Type B pancreatic cell (in vitro differentiated cells): ENCODE measurements at regions not wholly inside any gene's neighbourhood (a gene's known extent, or its start where the extent isn't known, plus 50 kb on each side); places are given as distances from the start of the nearest gene placed in this dataset.
"Not testable (repeated sequence)": the region's sequence is repeated elsewhere in the genome, so short reads cannot be mapped to it uniquely, and the experiment has no call there.

Experiments
- DNase-seq: peaks from one replicate; pipeline ENCODE4 v3.0.0; 2021; ENCODE audit warnings: mixed read lengths; ENCODE audit not compliant: unreplicated experiment; ENCODE audit errors: extremely low spot score
- H3K27ac Mint-ChIP-seq: 2 replicates; pipeline ENCODE4 v1.8.0; 2021; ENCODE audit warnings: mild to moderate bottlenecking, mixed read lengths
- H3K27me3 Mint-ChIP-seq: 2 replicates; pipeline ENCODE4 v1.8.0; 2021; ENCODE audit warnings: mixed read lengths
- H3K36me3 Mint-ChIP-seq: 2 replicates; pipeline ENCODE4 v1.8.0; 2021; ENCODE audit warnings: mixed read lengths
- H3K4me1 Mint-ChIP-seq: one replicate; pipeline ENCODE4 v1.8.0; 2021; ENCODE audit warnings: mixed read lengths; ENCODE audit not compliant: unreplicated experiment
- H3K4me3 Mint-ChIP-seq: 2 replicates; pipeline ENCODE4 v1.8.0; 2021; ENCODE audit warnings: mild to moderate bottlenecking, mixed read lengths
- H3K9me3 Mint-ChIP-seq: 2 replicates; pipeline ENCODE4 v1.8.0; 2021; ENCODE audit warnings: mixed read lengths
- CTCF ChIP-seq: fragments of 200-600 bp; sonication (generic); conservative IDR thresholded peaks from 2 replicates; pipeline ENCODE4 v1.5.0; 2021; ENCODE audit warnings: antibody characterized with exemption, mild to moderate bottlenecking

GRCh38 chr10:84957427-84957826 lies 629.0 kb downstream of the CCSER2 start:
- H3K4me3 Mint-ChIP-seq, result no peak overlapping the region
- H3K36me3 Mint-ChIP-seq, result no peaks in the 10 kb centered on the region
- no peaks in the 10 kb centered on the region for H3K9me3 Mint-ChIP-seq
- no peaks in the 10 kb centered on the region for H3K27me3 Mint-ChIP-seq
- H3K27ac Mint-ChIP-seq, result no peak overlapping the region
- TF ChIP-seq CTCF, result no peak
- no peak for DNase-seq
- H3K4me1 Mint-ChIP-seq, result peaks cover 8% of the 10 kb centered on the region

- TF ChIP-seq CTCF, result no peak
- no peaks in the 10 kb centered on the region for H3K4me1 Mint-ChIP-seq
- H3K27me3 Mint-ChIP-seq, result no peaks in the 10 kb centered on the region
- H3K4me3 Mint-ChIP-seq, result no peak overlapping the region
- no peak for DNase-seq
- no peak overlapping the region for H3K27ac Mint-ChIP-seq
- no peaks in the 10 kb centered on the region for H3K36me3 Mint-ChIP-seq
- H3K9me3 Mint-ChIP-seq, result no peaks in the 10 kb centered on the region
Measured at GRCh38 chr10:84965468-84965867, 637.1 kb downstream of the CCSER2 start.

GRCh38 chr10:84966708-84967441 lies 638.5 kb downstream of the CCSER2 start:
- TF ChIP-seq CTCF, result peak; percentile 48
- Mint-ChIP-seq H3K27ac (no peak overlapping the region), H3K4me3 (no peak overlapping the region), H3K27me3 (no peaks in the 10 kb centered on the region), H3K4me1 (no peaks in the 10 kb centered on the region), H3K9me3 (no peaks in the 10 kb centered on the region), H3K36me3 (no peaks in the 10 kb centered on the region)
- no peak for DNase-seq

- H3K27me3 Mint-ChIP-seq, H3K4me1 Mint-ChIP-seq, DNase-seq, H3K4me3 Mint-ChIP-seq, H3K9me3 Mint-ChIP-seq, H3K36me3 Mint-ChIP-seq, H3K27ac Mint-ChIP-seq: not testable (repeated sequence)
Measured at GRCh38 chr10:84969297-84969696, 640.9 kb downstream of the CCSER2 start.

- H3K4me1 Mint-ChIP-seq, result peaks cover 3% of the 10 kb centered on the region
- no peak overlapping the region for H3K27ac Mint-ChIP-seq
- H3K36me3 Mint-ChIP-seq, result no peaks in the 10 kb centered on the region
- no peaks in the 10 kb centered on the region for H3K27me3 Mint-ChIP-seq
- H3K9me3 Mint-ChIP-seq, result no peaks in the 10 kb centered on the region
- no peak for TF ChIP-seq CTCF
- no peak overlapping the region for H3K4me3 Mint-ChIP-seq
- no peak for DNase-seq
Measured at GRCh38 chr10:84987039-84987438, 658.6 kb downstream of the CCSER2 start.

GRCh38 chr10:84988011-84988410 lies 659.6 kb downstream of the CCSER2 start:
- Mint-ChIP-seq H3K4me3 (no peak overlapping the region), H3K27me3 (no peaks in the 10 kb centered on the region), H3K27ac (no peak overlapping the region), H3K36me3 (no peaks in the 10 kb centered on the region), H3K9me3 (no peaks in the 10 kb centered on the region), H3K4me1 (peaks cover 3% of the 10 kb centered on the region)
- no peak for DNase-seq
- no peak for TF ChIP-seq CTCF
